Panc1 (cell line): ENCODE measurements at regions not wholly inside any gene's neighbourhood (a gene's known extent, or its start where the extent isn't known, plus 50 kb on each side); places are given as distances from the start of the nearest gene placed in this dataset.

ENCODE experiments used
- ATAC-seq: fragments of 200-7000 bp; cut with Tn5 transposase; 2 replicates; pipeline ENCODE4 v1.9.1; 2020; ENCODE audit warnings: mild to moderate bottlenecking, moderate library complexity
- BruUV-seq: library from RNA; stranded (reverse); fragments of 400-500 nt; replicated peaks from 2 replicates; lab custom pipeline; 2021; lab: Mats Ljungman, UMichigan
- CTCF ChIA-PET: fragments of 300-600 bp; sonication (Branson Sonifier 250); formaldehyde crosslinking; loops from one replicate; lab custom pipeline; 2022; ENCODE audit warnings: antibody characterized with exemption; lab: Charles Lee
- POLR2A ChIA-PET: fragments of 300-600 bp; sonication (Branson Sonifier 250); formaldehyde crosslinking; loops from one replicate; lab custom pipeline; 2022; ENCODE audit warnings: antibody characterized with exemption; lab: Charles Lee
- DNase-seq: peaks from one replicate; pipeline ENCODE4 v3.0.0-alpha.2; 2010; ENCODE audit warnings: low read depth, low spot score
- H3K27ac ChIP-seq: 2 replicates; pipeline ENCODE4 v1.5.1; 2011; ENCODE audit warnings: mild to moderate bottlenecking, low read length, inconsistent platforms
- H3K27me3 ChIP-seq: fragments of 200-500 bp; sonication (Bioruptor generic); 2 replicates; pipeline ENCODE4 v1.6.0; 2014; ENCODE audit warnings: low read length, inconsistent platforms; ENCODE audit not compliant: control insufficient read depth, insufficient read depth
- H3K36me3 ChIP-seq: fragments of 200-500 bp; sonication (Bioruptor generic); 2 replicates; pipeline ENCODE4 v1.5.1; 2014; ENCODE audit warnings: inconsistent platforms, mild to moderate bottlenecking, low read length, moderate library complexity; ENCODE audit not compliant: control insufficient read depth, insufficient read depth
- H3K4me1 ChIP-seq: 2 replicates; pipeline ENCODE4 v1.5.1; 2011; ENCODE audit warnings: inconsistent platforms, mild to moderate bottlenecking, low read length, moderate library complexity; ENCODE audit not compliant: control insufficient read depth, insufficient read depth
- H3K4me3 ChIP-seq, 2 experiments: 2 replicates each; pipeline ENCODE4 v1.5.1; 2011 to 2012; ENCODE audit warnings: low read depth in 2 of 2, low read length in 2 of 2, mild to moderate bottlenecking in 2 of 2, inconsistent platforms in 1 of 2, moderate library complexity in 1 of 2
- H3K9me3 ChIP-seq: fragments of 200-500 bp; sonication (Bioruptor generic); 2 replicates; pipeline ENCODE4 v1.5.1; 2014; ENCODE audit warnings: low read depth, mild to moderate bottlenecking, inconsistent platforms, low read length, moderate library complexity; ENCODE audit not compliant: control insufficient read depth, insufficient read depth
- POLR2AphosphoS5 ChIP-seq: IDR thresholded peaks from 2 replicates; pipeline ENCODE4 v1.6.1; 2012; ENCODE audit warnings: mild to moderate bottlenecking, low read depth, low read length, moderate library complexity
- SIN3A ChIP-seq: IDR thresholded peaks from 2 replicates; pipeline ENCODE4 v1.6.1; 2012; ENCODE audit warnings: low read depth, mild to moderate bottlenecking, low read length, moderate library complexity, borderline replicate concordance; ENCODE audit not compliant: insufficient read depth
- TCF7L2 ChIP-seq: IDR thresholded peaks from 2 replicates; pipeline ENCODE4 v1.6.1; 2011; ENCODE audit warnings: mild to moderate bottlenecking, low read depth, low read length, inconsistent platforms
- in situ Hi-C: cut with HindIII; loops from 2 replicates; pipeline ENCODE4 v1.10.0; 2016; ENCODE audit warnings: low sequenced_read_pairs, low pct_unique_long_range_greater_than_20kb
- intact Hi-C: fragments of 100-400 bp; cut with micrococcal nuclease; formaldehyde crosslinking; loops from one replicate; pipeline ENCODE4 v1.10.0; 2022; ENCODE audit not compliant: unreplicated experiment
- TF ChIP-seq, protein P1 (sequence below): fragments of 450-650 bp; IDR thresholded peaks from 2 replicates; pipeline ENCODE4 v1.5.1; 2017; ENCODE audit warnings: mild to moderate bottlenecking
- TF ChIP-seq, protein P2 (sequence below), 2 experiments: IDR thresholded peaks; 2 replicates each; pipeline ENCODE4 v1.6.1; 2011 to 2012; ENCODE audit warnings: low read depth in 2 of 2, control low read depth in 1 of 2, low read length in 1 of 2, mild to moderate bottlenecking in 1 of 2, moderate library complexity in 1 of 2; ENCODE audit not compliant: insufficient read depth in 1 of 2

- TF ChIP-seq, protein P1, sequence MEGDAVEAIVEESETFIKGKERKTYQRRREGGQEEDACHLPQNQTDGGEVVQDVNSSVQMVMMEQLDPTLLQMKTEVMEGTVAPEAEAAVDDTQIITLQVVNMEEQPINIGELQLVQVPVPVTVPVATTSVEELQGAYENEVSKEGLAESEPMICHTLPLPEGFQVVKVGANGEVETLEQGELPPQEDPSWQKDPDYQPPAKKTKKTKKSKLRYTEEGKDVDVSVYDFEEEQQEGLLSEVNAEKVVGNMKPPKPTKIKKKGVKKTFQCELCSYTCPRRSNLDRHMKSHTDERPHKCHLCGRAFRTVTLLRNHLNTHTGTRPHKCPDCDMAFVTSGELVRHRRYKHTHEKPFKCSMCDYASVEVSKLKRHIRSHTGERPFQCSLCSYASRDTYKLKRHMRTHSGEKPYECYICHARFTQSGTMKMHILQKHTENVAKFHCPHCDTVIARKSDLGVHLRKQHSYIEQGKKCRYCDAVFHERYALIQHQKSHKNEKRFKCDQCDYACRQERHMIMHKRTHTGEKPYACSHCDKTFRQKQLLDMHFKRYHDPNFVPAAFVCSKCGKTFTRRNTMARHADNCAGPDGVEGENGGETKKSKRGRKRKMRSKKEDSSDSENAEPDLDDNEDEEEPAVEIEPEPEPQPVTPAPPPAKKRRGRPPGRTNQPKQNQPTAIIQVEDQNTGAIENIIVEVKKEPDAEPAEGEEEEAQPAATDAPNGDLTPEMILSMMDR = no peak
- TF ChIP-seq SIN3A = no peak
- TF ChIP-seq, protein P2, sequence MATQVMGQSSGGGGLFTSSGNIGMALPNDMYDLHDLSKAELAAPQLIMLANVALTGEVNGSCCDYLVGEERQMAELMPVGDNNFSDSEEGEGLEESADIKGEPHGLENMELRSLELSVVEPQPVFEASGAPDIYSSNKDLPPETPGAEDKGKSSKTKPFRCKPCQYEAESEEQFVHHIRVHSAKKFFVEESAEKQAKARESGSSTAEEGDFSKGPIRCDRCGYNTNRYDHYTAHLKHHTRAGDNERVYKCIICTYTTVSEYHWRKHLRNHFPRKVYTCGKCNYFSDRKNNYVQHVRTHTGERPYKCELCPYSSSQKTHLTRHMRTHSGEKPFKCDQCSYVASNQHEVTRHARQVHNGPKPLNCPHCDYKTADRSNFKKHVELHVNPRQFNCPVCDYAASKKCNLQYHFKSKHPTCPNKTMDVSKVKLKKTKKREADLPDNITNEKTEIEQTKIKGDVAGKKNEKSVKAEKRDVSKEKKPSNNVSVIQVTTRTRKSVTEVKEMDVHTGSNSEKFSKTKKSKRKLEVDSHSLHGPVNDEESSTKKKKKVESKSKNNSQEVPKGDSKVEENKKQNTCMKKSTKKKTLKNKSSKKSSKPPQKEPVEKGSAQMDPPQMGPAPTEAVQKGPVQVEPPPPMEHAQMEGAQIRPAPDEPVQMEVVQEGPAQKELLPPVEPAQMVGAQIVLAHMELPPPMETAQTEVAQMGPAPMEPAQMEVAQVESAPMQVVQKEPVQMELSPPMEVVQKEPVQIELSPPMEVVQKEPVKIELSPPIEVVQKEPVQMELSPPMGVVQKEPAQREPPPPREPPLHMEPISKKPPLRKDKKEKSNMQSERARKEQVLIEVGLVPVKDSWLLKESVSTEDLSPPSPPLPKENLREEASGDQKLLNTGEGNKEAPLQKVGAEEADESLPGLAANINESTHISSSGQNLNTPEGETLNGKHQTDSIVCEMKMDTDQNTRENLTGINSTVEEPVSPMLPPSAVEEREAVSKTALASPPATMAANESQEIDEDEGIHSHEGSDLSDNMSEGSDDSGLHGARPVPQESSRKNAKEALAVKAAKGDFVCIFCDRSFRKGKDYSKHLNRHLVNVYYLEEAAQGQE (IDR thresholded peaks at IDR 0.05; ENCODE audit: insufficient read depth in 1 of 2, low read depth in 2 of 2, low read length in 1 of 2) = no peak
- TF ChIP-seq POLR2AphosphoS5 = no peak
- TF ChIP-seq TCF7L2 = no peak
- CTCF ChIA-PET = no interaction called here
- no TSS peak for BruUV-seq
- H3K4me3 ChIP-seq = no peak overlapping the region
- no peaks in the 10 kb centered on the region for H3K27me3 ChIP-seq
- no peak overlapping the region for H3K27ac ChIP-seq
- no peaks in the 10 kb centered on the region for H3K36me3 ChIP-seq
- POLR2A ChIA-PET = no interaction called here
- no peaks in the 10 kb centered on the region for H3K9me3 ChIP-seq
- DNase-seq (no peak), ATAC-seq (no peak)
- H3K4me1 ChIP-seq = no peaks in the 10 kb centered on the region
- in situ Hi-C loops (no loop called here), intact Hi-C loops (no loop called here)
Observed at GRCh38 chr9:134538856-134539566, 102.6 kb upstream of the COL5A1 start.

DNA sequence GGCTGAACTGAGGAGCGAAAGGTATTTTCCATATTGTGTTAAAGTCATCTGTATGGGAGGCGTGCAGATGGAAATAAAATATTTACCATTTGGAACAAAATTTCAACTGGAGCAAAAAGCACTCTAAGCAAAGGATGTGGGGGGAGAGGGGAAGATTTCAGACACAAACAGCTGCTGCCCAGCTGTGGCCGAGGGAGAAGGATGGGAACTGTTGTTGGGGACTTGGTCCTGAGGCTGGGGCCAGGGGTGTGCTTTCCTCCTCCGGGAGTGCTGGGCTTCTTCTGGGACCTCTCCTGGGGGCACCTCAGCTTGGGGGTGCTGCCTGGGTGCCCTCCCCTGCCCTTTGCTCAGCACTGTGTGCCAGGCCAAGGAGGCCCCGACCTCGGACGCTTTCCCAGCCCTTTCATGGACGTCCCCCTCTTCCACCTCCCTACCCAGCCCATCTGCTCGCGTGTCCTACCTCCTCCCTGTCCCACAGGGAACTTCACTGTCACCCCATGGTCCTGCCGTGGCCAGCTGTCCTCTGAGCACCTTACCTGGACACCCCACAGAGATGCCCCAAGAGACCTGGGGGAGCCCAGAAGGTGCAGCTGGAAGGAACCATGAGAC is 101.9 kb upstream of the COL5A1 start:
- Histone ChIP-seq H3K36me3 (no peaks in the 10 kb centered on the region), H3K4me3 (no peak overlapping the region), H3K27me3 (no peaks in the 10 kb centered on the region), H3K9me3 (no peaks in the 10 kb centered on the region), H3K4me1 (no peaks in the 10 kb centered on the region), H3K27ac (no peak overlapping the region)
- ATAC-seq = no peak
- CTCF ChIA-PET = no interaction called here
- in situ Hi-C loops = no loop called here
- no TSS peak for BruUV-seq
- no peak for DNase-seq
- POLR2A ChIA-PET = no interaction called here
- intact Hi-C loops = no loop called here
- TF ChIP-seq TCF7L2 (no peak), SIN3A (no peak), POLR2AphosphoS5 (no peak)
- TF ChIP-seq, protein P1 = no peak
- TF ChIP-seq, protein P2 (IDR thresholded peaks at IDR 0.05; ENCODE audit: insufficient read depth in 1 of 2, low read depth in 2 of 2, low read length in 1 of 2) = no peak
